Mesothelial cell of epicardium (in vitro differentiated cells): ENCODE measurements at regions not wholly inside any gene's neighbourhood (a gene's known extent, or its start where the extent isn't known, plus 50 kb on each side); places are given as distances from the start of the nearest gene placed in this dataset.

Experiments used
- DNase-seq, 2 experiments: peaks; one replicate each; pipeline ENCODE4 v3.0.0; 2021; ENCODE audit warnings: low spot score in 2 of 2; ENCODE audit not compliant: unreplicated experiment in 2 of 2
- H3K27ac Mint-ChIP-seq: 2 replicates; pipeline ENCODE4 v1.8.0; 2021; ENCODE audit warnings: mixed read lengths
- H3K27me3 Mint-ChIP-seq: 2 replicates; pipeline ENCODE4 v1.8.0; 2021; ENCODE audit warnings: low read depth, mixed read lengths
- H3K36me3 Mint-ChIP-seq: 2 replicates; pipeline ENCODE4 v1.8.0; 2021; ENCODE audit warnings: mixed read lengths
- H3K4me1 Mint-ChIP-seq: 2 replicates; pipeline ENCODE4 v1.8.0; 2021; ENCODE audit warnings: mixed read lengths
- H3K4me3 Mint-ChIP-seq: 2 replicates; pipeline ENCODE4 v1.8.0; 2021; ENCODE audit warnings: mild to moderate bottlenecking, moderate library complexity, mixed read lengths
- H3K9me3 Mint-ChIP-seq: 2 replicates; pipeline ENCODE4 v1.8.0; 2021; ENCODE audit warnings: mixed read lengths
- TF ChIP-seq, protein P1 (sequence below): fragments of 200-600 bp; sonication (generic); IDR thresholded peaks from one replicate; pipeline ENCODE4 v1.5.0; 2021; ENCODE audit warnings: antibody characterized with exemption; ENCODE audit not compliant: unreplicated experiment

DNA sequence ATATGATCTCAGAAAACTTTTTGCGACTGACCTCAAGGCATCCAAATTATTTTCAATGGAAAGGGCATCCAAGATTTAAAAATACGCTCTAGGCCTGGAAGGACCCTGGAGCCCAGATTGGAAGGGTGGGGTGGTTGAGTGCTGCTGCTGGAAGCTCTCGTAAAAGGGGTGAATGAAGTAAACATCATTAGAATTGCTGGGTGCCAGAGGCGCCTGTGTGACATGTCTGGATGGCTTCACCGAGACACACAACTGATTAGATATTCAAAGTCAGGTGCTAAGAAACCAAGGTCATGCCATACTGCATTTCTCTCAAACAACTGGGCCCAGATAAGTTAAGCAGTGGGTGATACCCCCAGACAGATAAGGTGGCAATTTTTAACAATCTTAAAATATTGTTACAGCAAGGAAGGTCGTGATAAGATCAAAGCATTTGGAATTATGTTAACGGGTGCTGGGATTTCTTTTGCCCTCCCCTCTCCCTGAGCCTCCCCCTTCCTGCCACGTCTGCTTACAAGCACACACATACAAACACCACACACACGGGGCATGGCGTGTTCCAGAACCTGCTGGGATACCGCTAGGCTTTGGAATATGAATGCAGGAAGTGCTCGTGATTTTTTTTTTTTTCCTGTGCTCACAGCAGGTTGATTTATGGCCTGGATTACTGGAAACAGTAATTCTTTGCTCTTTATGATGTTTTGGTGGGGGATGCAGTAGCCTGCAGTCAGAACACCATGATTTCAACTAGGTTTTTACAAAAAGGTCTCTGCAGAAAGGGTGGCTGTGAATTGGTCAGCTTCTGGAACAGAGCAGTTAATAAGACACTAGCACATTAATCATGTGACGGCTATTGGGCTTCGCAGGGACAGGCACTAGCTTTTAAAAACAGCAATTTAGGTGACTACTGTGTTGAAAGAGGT is 551.2 kb downstream of the QKI start:
- no peak for DNase-seq
- TF ChIP-seq, protein P1, sequence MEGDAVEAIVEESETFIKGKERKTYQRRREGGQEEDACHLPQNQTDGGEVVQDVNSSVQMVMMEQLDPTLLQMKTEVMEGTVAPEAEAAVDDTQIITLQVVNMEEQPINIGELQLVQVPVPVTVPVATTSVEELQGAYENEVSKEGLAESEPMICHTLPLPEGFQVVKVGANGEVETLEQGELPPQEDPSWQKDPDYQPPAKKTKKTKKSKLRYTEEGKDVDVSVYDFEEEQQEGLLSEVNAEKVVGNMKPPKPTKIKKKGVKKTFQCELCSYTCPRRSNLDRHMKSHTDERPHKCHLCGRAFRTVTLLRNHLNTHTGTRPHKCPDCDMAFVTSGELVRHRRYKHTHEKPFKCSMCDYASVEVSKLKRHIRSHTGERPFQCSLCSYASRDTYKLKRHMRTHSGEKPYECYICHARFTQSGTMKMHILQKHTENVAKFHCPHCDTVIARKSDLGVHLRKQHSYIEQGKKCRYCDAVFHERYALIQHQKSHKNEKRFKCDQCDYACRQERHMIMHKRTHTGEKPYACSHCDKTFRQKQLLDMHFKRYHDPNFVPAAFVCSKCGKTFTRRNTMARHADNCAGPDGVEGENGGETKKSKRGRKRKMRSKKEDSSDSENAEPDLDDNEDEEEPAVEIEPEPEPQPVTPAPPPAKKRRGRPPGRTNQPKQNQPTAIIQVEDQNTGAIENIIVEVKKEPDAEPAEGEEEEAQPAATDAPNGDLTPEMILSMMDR = no peak
- H3K4me1 Mint-ChIP-seq = peaks cover 23% of the 10 kb centered on the region
- H3K36me3 Mint-ChIP-seq = no peaks in the 10 kb centered on the region
- H3K27me3 Mint-ChIP-seq = peaks cover 16% of the 10 kb centered on the region
- H3K4me3 Mint-ChIP-seq = peak overlapping the region; percentile 6
- no peak overlapping the region for H3K27ac Mint-ChIP-seq
- H3K9me3 Mint-ChIP-seq = no peaks in the 10 kb centered on the region

DNA sequence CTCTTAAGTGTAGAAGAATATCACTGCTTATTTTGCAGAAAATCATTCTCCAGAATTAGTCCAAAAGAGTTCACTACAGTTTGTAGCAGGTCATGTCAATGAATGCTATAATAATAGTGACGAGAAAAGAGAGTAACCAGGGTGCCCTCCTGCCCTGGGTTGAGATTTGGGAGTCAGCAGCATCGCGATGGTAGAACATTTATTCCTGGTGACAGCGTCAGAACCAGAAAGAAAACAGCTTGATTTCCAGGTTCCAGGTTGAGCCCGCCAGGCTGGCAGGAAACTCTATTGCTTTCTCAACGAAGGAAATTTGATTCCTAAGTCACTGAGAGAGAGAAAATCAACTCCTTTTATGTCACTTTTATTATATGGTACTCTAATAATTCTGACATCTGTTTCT is 550.3 kb downstream of the QKI start:
- no peaks in the 10 kb centered on the region for H3K36me3 Mint-ChIP-seq
- no peak for DNase-seq
- H3K4me3 Mint-ChIP-seq = no peak overlapping the region
- TF ChIP-seq, protein P1 = no peak
- peaks cover 17% of the 10 kb centered on the region for H3K27me3 Mint-ChIP-seq
- H3K27ac Mint-ChIP-seq = no peak overlapping the region
- peaks cover 25% of the 10 kb centered on the region for H3K4me1 Mint-ChIP-seq
- no peaks in the 10 kb centered on the region for H3K9me3 Mint-ChIP-seq

DNA sequence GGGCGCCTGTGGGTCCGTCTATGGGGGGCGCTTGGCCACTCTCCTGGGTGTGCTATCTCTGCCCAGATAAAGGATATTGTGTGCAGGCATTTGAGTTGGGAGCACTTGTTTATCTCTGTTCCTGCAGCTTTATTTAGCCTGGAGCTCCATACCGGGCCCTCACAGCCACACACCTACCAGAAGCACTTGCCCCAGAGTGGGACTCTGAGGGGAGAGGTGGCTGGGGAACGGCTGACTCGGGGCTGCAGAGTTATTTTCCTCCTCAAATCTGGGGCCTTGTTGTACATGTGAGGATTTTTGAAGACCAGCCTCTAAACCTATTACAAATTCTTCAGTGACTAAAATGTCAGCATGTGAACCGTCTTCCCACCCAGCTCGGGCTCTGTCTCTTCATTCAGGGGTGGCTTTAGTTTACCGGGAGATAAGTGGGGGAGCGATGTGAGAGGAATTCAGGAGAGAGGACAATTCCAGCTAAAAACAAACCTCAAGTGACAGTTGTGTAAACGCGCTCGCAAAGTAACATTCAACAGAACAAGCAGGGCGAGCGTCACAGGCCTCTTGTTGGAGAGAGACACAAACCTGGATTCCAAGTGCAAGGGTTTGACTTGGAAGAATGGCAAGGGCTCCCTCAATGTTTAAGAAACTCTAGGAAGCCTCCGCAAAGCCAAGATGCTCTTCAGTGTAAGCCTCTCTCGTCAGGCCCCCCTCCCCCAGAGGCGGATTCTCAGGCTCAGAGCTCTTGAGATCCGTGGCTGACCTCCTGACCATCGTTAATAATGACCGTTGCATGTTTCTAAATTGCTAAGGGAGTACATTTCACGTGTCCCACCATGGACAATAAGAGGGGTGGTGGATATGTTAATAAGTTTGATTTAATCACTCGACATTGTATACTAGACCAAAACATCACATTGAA is 548.9 kb downstream of the QKI start:
- DNase-seq = no peak
- no peak overlapping the region for H3K4me3 Mint-ChIP-seq
- H3K27me3 Mint-ChIP-seq = peaks cover 17% of the 10 kb centered on the region
- no peak overlapping the region for H3K27ac Mint-ChIP-seq
- no peaks in the 10 kb centered on the region for H3K36me3 Mint-ChIP-seq
- TF ChIP-seq, protein P1 = no peak
- H3K4me1 Mint-ChIP-seq = peaks cover 32% of the 10 kb centered on the region
- H3K9me3 Mint-ChIP-seq = no peaks in the 10 kb centered on the region

GRCh38 chr6:163962627-163963117 is 548.2 kb downstream of the QKI start:
- TF ChIP-seq, protein P1 = no peak
- Mint-ChIP-seq H3K27me3 (peaks cover 17% of the 10 kb centered on the region), H3K36me3 (no peaks in the 10 kb centered on the region), H3K9me3 (no peaks in the 10 kb centered on the region), H3K4me3 (no peak overlapping the region), H3K27ac (no peak overlapping the region), H3K4me1 (peaks cover 34% of the 10 kb centered on the region)
- DNase-seq = no peak

- Mint-ChIP-seq H3K27me3 (peaks cover 17% of the 10 kb centered on the region), H3K4me1 (peaks cover 14% of the 10 kb centered on the region), H3K36me3 (no peaks in the 10 kb centered on the region), H3K27ac (no peak overlapping the region), H3K9me3 (no peaks in the 10 kb centered on the region), H3K4me3 (no peak overlapping the region)
- TF ChIP-seq, protein P1 = no peak
- no peak for DNase-seq
Observed at GRCh38 chr6:163960128-163960527, 545.6 kb downstream of the QKI start.
